NCI-H510A treated with DMSO at 0.1 percent for 48 hours (cell line): ENCODE measurements at regions not wholly inside any gene's neighbourhood (a gene's known extent, or its start where the extent isn't known, plus 50 kb on each side); places are given as distances from the start of the nearest gene placed in this dataset.

Source experiments
- DNase-seq: peaks from one replicate; lab custom pipeline; 2025; lab: John Stamatoyannopoulos, UW

- DNase-seq = no peak
These were observed 154.0 kb upstream of the KCNK2 start for GRCh38 chr1:214928574-214928973.

- DNase-seq = no peak
These were observed 149.2 kb upstream of the KCNK2 start for GRCh38 chr1:214933375-214933774.

- no peak for DNase-seq
These were observed 148.5 kb upstream of the KCNK2 start for GRCh38 chr1:214934045-214934444.

DNA sequence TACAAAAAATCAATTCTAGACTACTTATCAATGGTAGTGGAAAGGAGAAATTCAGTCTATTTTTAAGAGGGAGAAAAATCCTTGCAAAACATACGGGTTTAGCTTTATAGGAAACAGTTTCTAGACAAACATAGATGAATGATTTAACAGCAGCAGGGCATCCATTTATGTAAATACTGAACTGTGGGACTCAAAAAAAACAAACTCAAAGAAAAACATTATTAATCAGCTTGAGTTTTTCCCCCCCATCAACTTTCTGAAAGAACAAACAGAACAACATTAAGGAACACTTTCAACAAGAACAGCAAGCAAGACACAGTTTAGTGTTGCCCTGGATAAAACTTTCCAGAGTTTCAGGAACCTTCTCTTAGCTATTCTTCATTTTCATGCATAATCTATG, 147.3 kb upstream of the KCNK2 start:
- no peak for DNase-seq

GRCh38 chr1:214939180-214939579, 143.4 kb upstream of the KCNK2 start:
- DNase-seq = no peak

GRCh38 chr1:214941061-214941460, 141.5 kb upstream of the KCNK2 start:
- DNase-seq = no peak

GRCh38 chr1:214943054-214943453, 139.5 kb upstream of the KCNK2 start:
- DNase-seq = no peak

DNA sequence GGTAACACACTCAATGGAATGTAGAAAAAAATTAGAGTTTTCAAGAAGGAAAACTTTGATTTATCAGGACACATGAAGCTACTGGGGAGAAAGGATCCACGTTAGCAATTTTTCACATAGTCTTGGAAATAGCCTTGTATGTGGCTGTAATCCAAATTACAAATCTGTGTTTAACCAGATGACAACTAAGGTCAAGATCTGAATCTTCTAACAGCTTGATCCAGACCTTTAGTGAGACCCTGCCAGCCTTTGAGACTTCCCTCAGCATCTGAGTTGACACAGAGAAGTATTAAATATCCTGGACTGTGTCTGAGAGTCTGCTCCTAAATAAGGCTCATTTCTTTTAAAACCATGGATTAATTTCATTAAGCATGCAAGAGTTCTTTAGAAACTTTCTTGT, 135.9 kb upstream of the KCNK2 start:
- no peak for DNase-seq

- no peak for DNase-seq
These were observed 129.9 kb upstream of the KCNK2 start for GRCh38 chr1:214952648-214953047.

- DNase-seq = no peak
These were observed 128.5 kb upstream of the KCNK2 start for GRCh38 chr1:214953901-214954616.

- DNase-seq = no peak
These were observed 128.0 kb upstream of the KCNK2 start for GRCh38 chr1:214954617-214954949.

DNA sequence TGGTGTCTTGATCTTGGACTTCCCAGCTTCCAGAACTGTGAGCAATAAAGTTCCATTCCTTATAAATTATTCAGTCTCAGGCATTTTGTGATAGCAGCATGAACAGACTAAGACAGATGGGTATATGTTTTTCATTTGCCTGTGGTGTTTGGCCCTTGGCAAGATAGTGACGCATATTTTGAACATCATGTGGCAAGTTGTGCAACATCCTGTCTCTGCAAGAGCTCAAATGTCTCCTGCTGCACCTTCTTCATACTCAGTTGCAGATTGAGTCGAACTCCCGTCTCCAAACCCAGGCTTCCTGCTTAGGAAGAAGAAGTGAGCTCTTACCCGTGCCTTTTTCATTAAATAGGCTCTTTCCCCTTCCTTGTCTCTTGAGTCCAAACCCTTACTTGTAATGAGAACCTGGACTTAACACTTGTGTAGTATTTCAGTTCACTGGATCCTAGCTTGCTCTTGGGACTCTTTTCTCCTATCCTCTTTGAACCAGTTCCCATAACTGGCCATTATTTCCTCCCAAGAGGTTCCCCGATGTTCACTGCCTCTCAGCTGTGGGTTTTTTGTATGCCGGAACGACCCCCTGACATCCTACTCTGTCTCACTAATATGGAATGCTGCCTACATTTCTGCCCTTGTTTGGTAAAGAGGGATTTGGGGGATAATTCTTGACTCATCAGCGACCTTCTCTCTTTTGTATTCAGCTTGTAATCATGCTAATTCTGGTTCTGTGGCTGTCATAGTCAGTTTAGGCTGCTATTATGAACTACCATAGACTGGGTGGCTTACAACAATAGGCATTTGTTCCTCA, 125.0 kb upstream of the KCNK2 start:
- DNase-seq = no peak

- no peak for DNase-seq
These were observed 124.1 kb upstream of the KCNK2 start for GRCh38 chr1:214958486-214958885.

GRCh38 chr1:214966346-214966745, 116.2 kb upstream of the KCNK2 start:
- DNase-seq = no peak

DNA sequence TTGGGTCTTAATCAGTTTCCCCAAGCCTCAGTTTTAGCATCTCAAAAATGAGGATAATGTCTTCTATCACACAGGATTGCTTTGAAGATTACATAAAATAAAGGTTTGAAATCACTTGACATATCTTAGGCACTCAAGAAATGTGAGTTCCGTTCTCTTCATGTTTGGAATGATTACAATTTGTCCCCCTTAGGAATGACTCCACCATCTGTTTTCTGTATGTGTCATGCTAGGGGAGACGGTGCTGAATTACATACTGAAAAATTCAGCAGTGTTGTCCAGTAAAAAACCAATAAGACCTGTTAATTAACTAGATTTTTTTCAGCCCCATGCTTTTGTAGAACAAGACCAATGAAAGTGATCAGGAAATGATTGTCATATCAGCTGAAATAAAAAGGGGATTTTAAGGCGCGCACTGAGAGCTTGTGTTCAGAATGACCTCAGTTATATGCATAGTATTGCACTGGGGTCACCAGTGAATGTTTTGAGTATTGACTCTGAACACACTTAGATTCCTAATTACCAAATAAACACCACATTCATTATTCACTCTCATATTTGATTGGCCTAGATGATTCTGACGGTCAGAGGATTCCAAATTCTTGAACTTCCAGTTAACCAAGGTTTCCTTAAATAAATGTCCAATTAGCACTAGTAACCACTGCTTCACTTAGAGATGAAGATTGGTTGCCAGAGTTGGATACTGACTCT, 114.5 kb upstream of the KCNK2 start:
- DNase-seq = no peak

DNA sequence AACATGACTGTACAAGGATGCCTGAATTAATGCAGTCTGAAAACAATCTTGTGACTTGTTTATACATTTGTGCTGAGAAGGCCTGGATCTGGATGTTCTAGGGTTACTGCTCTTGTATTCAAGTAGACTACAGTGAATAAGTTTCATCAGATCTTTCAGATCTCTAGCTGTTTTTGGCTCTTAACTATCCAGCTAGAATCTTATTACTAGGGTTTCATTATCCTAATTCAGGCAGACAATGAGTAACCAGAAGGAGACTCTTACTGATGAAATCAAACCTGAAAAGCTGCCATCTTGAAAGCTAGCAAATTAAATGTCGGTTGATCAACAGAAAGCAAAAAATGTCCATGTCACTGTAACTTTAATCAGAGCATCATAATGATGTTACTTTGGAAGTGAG, 112.5 kb upstream of the KCNK2 start:
- DNase-seq = no peak

DNA sequence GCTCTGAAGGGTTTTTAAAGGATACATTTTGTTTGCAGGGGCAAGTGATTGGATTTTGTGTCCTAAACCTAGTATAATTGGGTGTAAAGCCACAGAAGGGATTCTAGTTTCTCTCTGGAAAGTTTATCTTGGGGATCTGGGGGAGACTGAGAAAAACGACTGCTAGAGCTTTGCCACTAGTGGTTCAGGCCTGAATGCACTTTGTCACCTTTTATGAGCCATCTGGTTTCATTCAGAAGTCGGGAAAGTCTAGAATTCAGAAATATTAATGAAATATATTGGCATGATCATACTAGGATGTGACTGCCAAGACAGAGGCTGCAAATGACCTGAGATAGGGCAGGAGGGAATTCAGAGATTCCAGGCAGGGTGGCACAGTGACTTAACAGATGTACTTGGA, 111.5 kb upstream of the KCNK2 start:
- no peak for DNase-seq

- no peak for DNase-seq
These were observed 108.5 kb upstream of the KCNK2 start for GRCh38 chr1:214974002-214974401.

GRCh38 chr1:214976665-214977064, 105.9 kb upstream of the KCNK2 start:
- DNase-seq = no peak

GRCh38 chr1:214977110-214977509, 105.4 kb upstream of the KCNK2 start:
- DNase-seq = no peak

DNA sequence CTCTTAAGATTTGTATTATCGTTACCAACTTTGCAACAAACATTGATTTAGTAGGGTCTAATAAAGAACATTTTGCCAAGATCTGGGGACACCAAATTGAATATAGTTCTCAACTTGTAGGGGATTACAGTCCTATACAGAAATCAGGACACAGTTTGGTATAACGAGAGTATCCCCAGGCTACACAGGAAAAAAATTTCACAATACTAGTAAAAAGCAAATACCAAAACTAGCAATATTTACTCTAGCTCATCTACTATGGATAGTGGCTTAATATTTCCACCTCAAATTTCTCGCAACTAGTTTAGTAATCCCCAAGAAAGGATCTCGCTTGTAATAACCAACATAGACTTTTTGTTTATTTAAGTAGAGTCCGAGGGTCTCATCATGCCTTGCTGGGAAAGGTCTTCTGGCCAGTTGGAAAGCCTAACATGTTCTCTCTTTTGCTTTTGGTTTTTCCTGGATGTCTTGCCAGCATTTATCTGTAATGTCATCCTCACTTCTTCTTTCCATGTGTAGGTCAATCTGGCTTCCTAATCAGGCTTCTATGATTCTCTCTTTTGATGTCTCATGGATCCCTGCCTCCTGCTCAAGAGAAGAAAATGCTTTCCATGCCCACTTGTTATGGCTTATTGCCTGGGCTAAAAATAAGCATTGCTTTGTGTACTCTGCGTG, 104.7 kb upstream of the KCNK2 start:
- no peak for DNase-seq

- no peak for DNase-seq
These were observed 103.3 kb upstream of the KCNK2 start for GRCh38 chr1:214979191-214979590.

DNA sequence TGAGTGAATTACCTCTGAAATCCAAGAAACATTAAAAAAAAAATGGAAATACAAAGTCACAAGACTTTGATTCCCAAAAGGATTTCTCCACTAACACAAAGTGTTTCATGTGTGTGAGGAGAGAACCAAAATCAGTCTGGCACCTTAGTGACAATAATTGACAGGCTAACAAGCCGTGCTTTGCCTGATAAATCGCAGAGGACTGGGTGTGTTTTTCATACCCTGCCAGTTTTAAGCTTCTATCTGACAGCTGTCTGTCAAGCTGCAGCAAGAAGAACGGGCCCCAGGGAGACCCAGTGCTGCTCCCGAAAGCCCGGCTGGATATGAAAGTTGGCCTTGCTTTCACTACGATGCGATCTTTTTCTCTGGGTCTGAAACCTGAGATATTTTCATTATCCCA, 101.6 kb upstream of the KCNK2 start:
- no peak for DNase-seq
